Central memory CD8-positive, alpha-beta T cell (primary cell): ENCODE measurements at regions not wholly inside any gene's neighbourhood (a gene's known extent, or its start where the extent isn't known, plus 50 kb on each side); places are given as distances from the start of the nearest gene placed in this dataset.

Source experiments
- ATAC-seq: fragments of 150-1000 bp; cut with Tn5 transposase; replicated peaks from 2 replicates; pipeline ENCODE4 v1.10.0; 2022; ENCODE audit warnings: mild to moderate bottlenecking, moderate FRiP score, moderate number of reproducible peaks; ENCODE audit not compliant: poor library complexity, severe bottlenecking; ENCODE audit errors: extremely low read depth
- DNase-seq, 2 donors: peaks; one replicate each; pipeline ENCODE4 v3.0.0; 2021; ENCODE audit warnings: low spot score in 2 of 2
- H3K27ac Mint-ChIP-seq: one replicate; pipeline ENCODE4 v1.8.0; 2022; ENCODE audit warnings: low read depth, mild to moderate bottlenecking, moderate library complexity, mixed read lengths
- H3K27me3 Mint-ChIP-seq: one replicate; pipeline ENCODE4 v1.8.0; 2022; ENCODE audit warnings: mixed read lengths
- H3K36me3 Mint-ChIP-seq: one replicate; pipeline ENCODE4 v1.8.0; 2022; ENCODE audit warnings: mild to moderate bottlenecking, moderate library complexity, mixed read lengths; ENCODE audit not compliant: insufficient read depth
- H3K4me1 Mint-ChIP-seq: one replicate; pipeline ENCODE4 v1.8.0; 2022; ENCODE audit warnings: mixed read lengths
- H3K4me3 Mint-ChIP-seq: one replicate; pipeline ENCODE4 v1.8.0; 2022; ENCODE audit warnings: mild to moderate bottlenecking, moderate library complexity, mixed read lengths
- H3K9me3 Mint-ChIP-seq: one replicate; pipeline ENCODE4 v1.8.0; 2022; ENCODE audit warnings: mixed read lengths

DNA sequence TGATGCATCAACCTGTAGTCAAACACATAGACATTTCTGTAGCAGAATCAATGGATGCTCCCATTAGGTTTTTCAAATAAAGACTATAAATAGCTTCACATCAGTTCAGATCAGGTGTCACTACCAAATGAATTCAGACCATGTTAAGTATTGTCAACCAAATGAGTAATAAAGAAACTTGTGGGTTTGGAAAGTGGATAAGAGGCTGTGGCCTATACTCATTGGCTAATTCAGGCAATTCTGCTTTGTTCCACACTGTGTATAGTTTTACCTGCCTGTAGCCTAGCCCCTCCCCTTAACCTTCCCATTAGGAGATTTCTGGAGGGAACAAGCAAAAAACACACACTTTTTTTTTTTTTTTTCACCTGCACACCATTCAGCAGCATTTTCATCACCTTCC lies 321.2 kb downstream of the HLX start:
- DNase-seq, result no peak
- H3K27me3 Mint-ChIP-seq, result peaks cover 14% of the 10 kb centered on the region
- H3K36me3 Mint-ChIP-seq, result no peaks in the 10 kb centered on the region
- H3K4me1 Mint-ChIP-seq, result no peaks in the 10 kb centered on the region
- peaks cover 6% of the 10 kb centered on the region for H3K9me3 Mint-ChIP-seq
- ATAC-seq, result no peak
- no peak overlapping the region for H3K4me3 Mint-ChIP-seq
- H3K27ac Mint-ChIP-seq, result no peak overlapping the region

- peaks cover under 1% of the 10 kb centered on the region for H3K9me3 Mint-ChIP-seq
- no peaks in the 10 kb centered on the region for H3K36me3 Mint-ChIP-seq
- H3K27ac Mint-ChIP-seq, result no peak overlapping the region
- H3K4me1 Mint-ChIP-seq, result no peaks in the 10 kb centered on the region
- H3K4me3 Mint-ChIP-seq, result no peak overlapping the region
- H3K27me3 Mint-ChIP-seq, result peaks cover 4% of the 10 kb centered on the region
- ATAC-seq (no peak), DNase-seq (no peak)
Measured at GRCh38 chr1:221201773-221202172, 322.5 kb downstream of the HLX start.

DNA sequence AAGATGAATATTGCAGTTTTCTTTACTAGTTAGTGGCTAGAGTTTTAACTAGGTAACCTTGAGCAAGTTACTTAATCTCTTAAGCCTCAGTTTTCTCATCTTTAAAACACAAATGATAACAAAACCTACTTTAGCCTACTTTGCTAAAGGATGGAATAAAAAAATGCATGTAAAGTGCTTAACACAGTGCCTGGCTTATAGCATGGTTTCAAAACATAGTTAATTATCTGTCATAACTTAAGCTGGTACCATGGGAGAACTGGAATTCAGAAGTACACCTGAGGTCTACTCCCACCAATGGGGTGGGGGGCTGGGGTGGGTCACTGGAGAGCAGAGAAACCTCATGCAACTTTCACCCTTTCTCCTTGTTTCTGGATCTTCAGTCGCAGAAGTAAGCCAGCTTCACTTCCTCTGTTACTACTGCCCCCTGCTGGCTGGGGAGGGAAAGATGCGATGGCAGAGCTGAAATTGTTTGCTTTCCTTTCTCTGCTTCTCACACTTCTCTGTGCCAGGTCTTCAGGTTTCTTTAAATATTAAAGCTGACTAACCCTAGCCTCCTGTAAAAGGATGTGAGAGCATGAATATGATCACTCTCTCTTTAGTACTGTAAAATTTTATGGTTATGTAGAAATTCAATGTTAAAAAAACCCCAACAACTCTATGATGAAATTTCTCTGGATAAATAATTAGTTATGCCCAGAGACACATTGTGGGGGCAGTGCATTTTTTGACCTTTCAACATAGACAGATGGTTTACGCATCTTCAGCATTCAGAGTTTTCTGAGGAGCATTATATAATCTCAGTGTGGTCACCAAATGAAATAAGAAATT lies 324.2 kb downstream of the HLX start:
- H3K36me3 Mint-ChIP-seq, result no peaks in the 10 kb centered on the region
- no peak overlapping the region for H3K27ac Mint-ChIP-seq
- H3K27me3 Mint-ChIP-seq, result peaks cover 2% of the 10 kb centered on the region
- no peaks in the 10 kb centered on the region for H3K9me3 Mint-ChIP-seq
- H3K4me1 Mint-ChIP-seq, result no peaks in the 10 kb centered on the region
- DNase-seq, result peak; percentile 21 to 40
- ATAC-seq, result no peak
- H3K4me3 Mint-ChIP-seq, result no peak overlapping the region

DNA sequence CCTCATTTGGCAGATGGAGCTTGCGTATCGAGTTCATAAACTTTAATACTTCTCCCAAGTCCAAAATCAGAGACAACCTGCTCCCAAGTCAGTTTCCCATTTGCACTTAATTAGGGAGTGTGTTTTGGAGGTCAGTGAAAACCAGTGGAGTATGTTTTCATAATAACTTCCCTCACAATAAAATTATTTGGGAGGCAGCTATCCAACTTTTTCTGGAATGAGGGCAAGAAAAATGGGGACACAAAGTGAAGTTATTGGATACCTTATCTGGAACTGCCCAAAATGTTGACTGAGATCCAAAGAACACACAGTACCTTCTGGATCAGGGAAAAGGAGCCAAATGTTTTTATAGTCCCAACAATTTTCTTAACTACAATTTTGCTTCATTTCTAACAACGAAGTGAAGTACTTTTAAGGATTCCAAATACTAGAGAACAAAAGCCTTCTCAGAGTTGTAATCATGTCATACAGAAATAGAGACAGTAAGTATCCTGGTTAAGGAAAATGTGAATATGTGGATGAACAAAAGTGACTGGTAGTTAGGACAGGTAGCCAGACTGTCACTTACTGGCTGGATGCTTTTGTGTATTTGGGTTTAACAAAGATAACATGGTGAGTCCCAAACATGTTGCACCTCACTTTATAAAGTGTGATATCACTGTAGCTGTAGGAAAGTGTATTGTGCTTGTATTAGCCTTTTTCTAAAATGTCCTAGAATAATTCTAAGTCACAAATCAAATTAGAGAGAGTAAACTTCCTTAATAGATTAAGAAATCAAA lies 325.0 kb downstream of the HLX start:
- DNase-seq (no peak), ATAC-seq (no peak)
- Mint-ChIP-seq H3K4me3 (no peak overlapping the region), H3K36me3 (peaks cover 3% of the 10 kb centered on the region), H3K27ac (no peak overlapping the region), H3K9me3 (no peaks in the 10 kb centered on the region), H3K27me3 (peaks cover 10% of the 10 kb centered on the region), H3K4me1 (no peaks in the 10 kb centered on the region)

GRCh38 chr1:221206076-221206475 lies 326.8 kb downstream of the HLX start:
- H3K4me3 Mint-ChIP-seq, result no peak overlapping the region
- H3K27ac Mint-ChIP-seq, result no peak overlapping the region
- H3K4me1 Mint-ChIP-seq, result no peaks in the 10 kb centered on the region
- H3K36me3 Mint-ChIP-seq, result peaks cover 3% of the 10 kb centered on the region
- DNase-seq (no peak), ATAC-seq (no peak)
- H3K9me3 Mint-ChIP-seq, result no peaks in the 10 kb centered on the region
- peaks cover 13% of the 10 kb centered on the region for H3K27me3 Mint-ChIP-seq

- H3K27me3 Mint-ChIP-seq, result peaks cover 13% of the 10 kb centered on the region
- no peak overlapping the region for H3K27ac Mint-ChIP-seq
- no peaks in the 10 kb centered on the region for H3K4me1 Mint-ChIP-seq
- DNase-seq, result no peak
- H3K36me3 Mint-ChIP-seq, result peaks cover 3% of the 10 kb centered on the region
- H3K9me3 Mint-ChIP-seq, result no peaks in the 10 kb centered on the region
- ATAC-seq, result no peak
- no peak overlapping the region for H3K4me3 Mint-ChIP-seq
Measured at GRCh38 chr1:221212926-221213325, 333.7 kb downstream of the HLX start.

DNA sequence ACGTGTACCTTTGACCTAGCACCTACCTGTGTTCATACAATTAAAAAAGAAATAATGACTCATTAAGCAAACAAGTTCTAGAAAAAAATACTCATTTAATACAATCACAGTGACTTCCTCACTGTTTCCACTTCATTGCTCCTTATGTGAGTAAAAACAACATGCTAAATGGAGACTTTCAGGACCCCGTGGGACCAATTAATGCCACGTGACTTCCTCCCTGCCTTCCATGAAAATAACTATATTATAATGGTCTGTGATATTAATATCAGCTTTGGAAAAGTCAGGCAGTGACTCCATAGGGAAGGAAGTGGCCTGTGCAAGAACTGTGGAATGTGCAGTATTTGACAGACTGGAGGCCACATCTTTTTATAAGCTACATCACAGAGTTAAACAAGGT lies 337.8 kb downstream of the HLX start:
- no peaks in the 10 kb centered on the region for H3K9me3 Mint-ChIP-seq
- no peak for DNase-seq
- no peak overlapping the region for H3K27ac Mint-ChIP-seq
- ATAC-seq, result no peak
- no peaks in the 10 kb centered on the region for H3K27me3 Mint-ChIP-seq
- H3K4me3 Mint-ChIP-seq, result no peak overlapping the region
- H3K36me3 Mint-ChIP-seq, result no peaks in the 10 kb centered on the region
- H3K4me1 Mint-ChIP-seq, result no peaks in the 10 kb centered on the region

GRCh38 chr1:221223281-221223680 lies 344.0 kb downstream of the HLX start:
- ATAC-seq (no peak), DNase-seq (no peak)
- Mint-ChIP-seq H3K36me3 (no peaks in the 10 kb centered on the region), H3K4me3 (no peak overlapping the region), H3K9me3 (peaks cover 7% of the 10 kb centered on the region), H3K27me3 (peaks cover 6% of the 10 kb centered on the region), H3K27ac (no peak overlapping the region), H3K4me1 (no peaks in the 10 kb centered on the region)

DNA sequence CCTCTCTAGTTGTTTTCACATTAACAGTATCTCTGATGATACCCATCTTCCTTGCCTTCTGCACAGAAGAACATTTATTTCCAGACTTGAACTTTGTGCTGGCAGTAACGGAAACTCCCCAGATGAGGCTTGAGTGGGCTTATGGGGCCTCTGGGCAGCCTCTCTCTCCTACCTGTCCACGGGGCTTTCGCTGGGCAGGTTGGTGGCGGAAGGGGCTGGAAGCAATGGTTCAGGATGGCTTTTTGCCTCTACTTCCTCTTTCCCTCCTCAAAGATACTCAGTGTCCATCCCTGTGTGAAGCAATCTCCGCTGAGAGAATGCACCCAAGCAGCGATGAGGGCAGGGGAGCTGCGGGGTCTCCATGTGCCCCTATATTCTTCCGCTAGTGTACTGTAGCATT lies 348.2 kb downstream of the HLX start:
- DNase-seq (no peak), ATAC-seq (no peak)
- H3K27me3 Mint-ChIP-seq, result peaks cover 12% of the 10 kb centered on the region
- H3K4me3 Mint-ChIP-seq, result no peak overlapping the region
- H3K4me1 Mint-ChIP-seq, result no peaks in the 10 kb centered on the region
- H3K36me3 Mint-ChIP-seq, result no peaks in the 10 kb centered on the region
- peaks cover 7% of the 10 kb centered on the region for H3K9me3 Mint-ChIP-seq
- H3K27ac Mint-ChIP-seq, result no peak overlapping the region

DNA sequence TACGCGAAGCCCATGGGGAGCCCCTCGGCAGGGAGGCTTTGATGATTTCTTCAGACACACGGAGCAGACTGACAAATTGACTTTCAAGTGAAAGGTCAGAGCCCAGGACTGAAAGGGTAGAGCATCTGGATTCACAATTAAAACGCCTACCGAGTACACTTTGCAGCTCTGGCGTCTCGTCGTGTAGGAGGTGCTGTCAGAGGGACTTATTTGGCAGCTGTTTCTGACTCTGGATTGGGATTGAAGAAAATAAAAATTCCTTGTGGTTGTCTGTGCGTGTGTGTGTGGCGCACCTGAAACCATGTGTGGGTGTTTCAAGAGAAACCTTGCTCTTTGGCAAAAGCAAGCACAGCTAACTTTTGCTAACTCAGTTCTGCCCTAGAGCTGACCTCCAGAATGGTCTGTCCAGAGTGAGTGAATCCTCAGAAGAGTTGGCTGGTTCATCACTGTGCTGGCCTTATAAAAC lies 348.7 kb downstream of the HLX start:
- ATAC-seq, result no peak
- no peaks in the 10 kb centered on the region for H3K36me3 Mint-ChIP-seq

DNA sequence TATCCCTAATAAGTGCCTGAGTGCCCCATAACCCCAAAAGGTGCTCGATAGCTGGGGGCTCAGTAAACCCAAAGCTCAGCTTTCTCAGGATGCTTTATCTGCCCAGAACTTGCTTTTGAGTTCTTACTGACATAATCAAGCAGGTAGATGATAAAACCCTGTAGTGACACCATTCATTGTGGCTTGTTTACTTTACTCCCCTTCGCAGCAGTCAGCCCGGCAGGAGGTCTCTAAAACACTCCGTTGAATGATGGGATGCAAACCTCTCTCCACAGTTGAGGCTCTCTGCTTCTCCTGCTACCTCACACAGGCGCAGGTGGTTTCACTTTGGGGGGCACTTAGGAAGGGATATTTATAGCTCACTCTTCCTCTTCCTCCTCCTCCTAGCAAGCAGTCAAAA lies 349.4 kb downstream of the HLX start:
- H3K27me3 Mint-ChIP-seq, result peaks cover 12% of the 10 kb centered on the region
- H3K4me3 Mint-ChIP-seq, result no peak overlapping the region
- no peak for ATAC-seq
- DNase-seq, result no peak
- peaks cover 7% of the 10 kb centered on the region for H3K9me3 Mint-ChIP-seq
- no peaks in the 10 kb centered on the region for H3K4me1 Mint-ChIP-seq
- no peak overlapping the region for H3K27ac Mint-ChIP-seq
- H3K36me3 Mint-ChIP-seq, result no peaks in the 10 kb centered on the region

More for the DNA sequence above, 348.7 kb downstream of the HLX start:
- no peak overlapping the region for H3K4me3 Mint-ChIP-seq
- H3K27me3 Mint-ChIP-seq, result peaks cover 12% of the 10 kb centered on the region
- no peak for DNase-seq
- H3K27ac Mint-ChIP-seq, result no peak overlapping the region
- H3K9me3 Mint-ChIP-seq, result peaks cover 7% of the 10 kb centered on the region
- H3K4me1 Mint-ChIP-seq, result no peaks in the 10 kb centered on the region

GRCh38 chr1:221230605-221231004 lies 351.4 kb downstream of the HLX start:
- DNase-seq (no peak), ATAC-seq (no peak)
- Mint-ChIP-seq H3K27me3 (peaks cover 12% of the 10 kb centered on the region), H3K36me3 (no peaks in the 10 kb centered on the region), H3K4me1 (no peaks in the 10 kb centered on the region), H3K27ac (no peak overlapping the region), H3K9me3 (peaks cover 7% of the 10 kb centered on the region), H3K4me3 (no peak overlapping the region)

GRCh38 chr1:221234791-221235190 lies 355.5 kb downstream of the HLX start:
- no peak for DNase-seq

More at GRCh38 chr1:221234791-221235190, 355.5 kb downstream of the HLX start:
- Mint-ChIP-seq H3K4me3 (no peak overlapping the region), H3K27me3 (no peaks in the 10 kb centered on the region), H3K9me3 (no peaks in the 10 kb centered on the region), H3K4me1 (no peaks in the 10 kb centered on the region), H3K36me3 (no peaks in the 10 kb centered on the region), H3K27ac (no peak overlapping the region)
- no peak for ATAC-seq
